HG03520 (cell line): ENCODE measurements at regions not wholly inside any gene's neighbourhood (a gene's known extent, or its start where the extent isn't known, plus 50 kb on each side); places are given as distances from the start of the nearest gene placed in this dataset.
"Not testable (repeated sequence)": the region's sequence is repeated elsewhere in the genome, so short reads cannot be mapped to it uniquely, and the experiment has no call there.

Source experiments
- ATAC-seq: cut with Tn5 transposase; IDR thresholded peaks from one replicate; pipeline ENCODE4 v1.9.1; 2021; ENCODE audit warnings: mild to moderate bottlenecking, moderate library complexity; ENCODE audit not compliant: unreplicated experiment

GRCh38 chr4:173718504-173718903 is 188.5 kb upstream of the HAND2 start:
- ATAC-seq: not testable (repeated sequence)

GRCh38 chr4:173717581-173717980 is 187.6 kb upstream of the HAND2 start:
- no peak for ATAC-seq

- ATAC-seq: no peak
Measured at GRCh38 chr4:173714456-173714855, 184.4 kb upstream of the HAND2 start.

DNA sequence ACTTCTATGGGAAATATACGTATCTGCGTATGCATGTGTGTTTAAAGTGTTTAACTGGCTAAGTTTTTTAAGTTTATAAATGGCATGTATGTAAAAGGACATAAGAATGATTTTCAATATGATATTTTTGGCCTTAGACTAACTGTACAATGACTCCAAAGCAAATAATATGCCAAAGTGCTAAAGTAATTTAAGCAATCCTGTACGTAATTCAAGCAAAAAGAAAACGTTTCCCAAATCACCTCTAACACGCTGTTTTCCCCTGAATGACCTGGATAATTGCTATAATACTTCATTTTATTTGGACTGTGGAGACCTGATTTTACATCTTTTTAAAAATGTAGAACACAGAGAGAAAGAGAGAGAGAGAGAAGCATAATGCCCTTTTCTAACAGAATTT is 183.0 kb upstream of the HAND2 start:
- ATAC-seq: no peak

DNA sequence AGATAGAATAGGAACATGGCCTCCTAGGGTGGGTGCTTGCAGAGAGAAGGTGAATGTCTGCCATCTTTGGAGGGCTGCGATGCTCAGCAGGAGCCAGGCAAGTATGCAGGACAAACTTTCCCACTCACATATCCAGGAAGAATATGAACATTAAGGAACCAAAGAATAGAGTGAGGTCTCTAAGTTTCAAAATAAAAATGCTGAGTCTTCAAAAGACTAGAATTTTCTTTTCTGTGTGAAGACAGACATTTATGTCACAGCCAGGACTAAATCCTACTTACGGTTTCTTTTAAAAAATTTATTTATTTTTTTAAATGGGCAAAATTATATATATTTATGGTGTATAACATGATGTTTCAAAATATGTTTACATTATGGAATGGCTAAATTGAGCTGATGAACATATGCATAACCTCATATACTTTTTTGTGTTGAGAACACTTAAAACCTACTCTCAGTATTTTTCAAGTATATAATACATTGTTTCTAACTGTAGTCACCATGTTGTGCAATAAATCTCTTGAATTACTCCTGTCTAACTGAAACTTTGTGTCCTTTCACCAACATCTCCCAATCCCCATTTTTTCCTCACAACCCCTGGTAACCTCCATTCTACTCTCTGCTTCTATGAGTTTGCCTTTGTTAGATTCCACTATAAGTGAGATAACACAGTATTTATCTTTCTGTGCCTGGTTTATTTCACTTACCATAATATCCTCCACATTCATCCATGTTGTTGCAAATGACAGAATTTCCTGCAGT is 177.8 kb upstream of the HAND2 start:
- no peak for ATAC-seq

GRCh38 chr4:173704201-173704600 is 174.2 kb upstream of the HAND2 start:
- no peak for ATAC-seq

DNA sequence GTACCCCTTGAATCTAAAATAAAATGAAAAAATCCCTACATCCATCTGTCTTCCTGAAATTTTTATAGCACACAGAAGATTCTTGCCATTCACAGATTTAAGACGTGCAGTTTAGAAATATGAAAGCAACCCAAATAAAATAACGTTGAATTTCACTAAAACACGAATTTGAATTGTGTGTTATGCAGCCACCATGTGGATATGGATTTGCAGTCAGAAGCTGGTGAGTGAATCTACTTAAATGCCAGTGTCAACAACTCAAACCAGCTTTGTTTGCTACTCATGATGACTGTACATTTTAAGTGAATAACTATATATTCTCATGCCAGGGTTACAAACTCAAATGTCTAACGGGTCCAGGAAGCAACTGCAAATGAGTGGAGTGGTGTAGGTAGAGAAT is 173.0 kb upstream of the HAND2 start:
- no peak for ATAC-seq

DNA sequence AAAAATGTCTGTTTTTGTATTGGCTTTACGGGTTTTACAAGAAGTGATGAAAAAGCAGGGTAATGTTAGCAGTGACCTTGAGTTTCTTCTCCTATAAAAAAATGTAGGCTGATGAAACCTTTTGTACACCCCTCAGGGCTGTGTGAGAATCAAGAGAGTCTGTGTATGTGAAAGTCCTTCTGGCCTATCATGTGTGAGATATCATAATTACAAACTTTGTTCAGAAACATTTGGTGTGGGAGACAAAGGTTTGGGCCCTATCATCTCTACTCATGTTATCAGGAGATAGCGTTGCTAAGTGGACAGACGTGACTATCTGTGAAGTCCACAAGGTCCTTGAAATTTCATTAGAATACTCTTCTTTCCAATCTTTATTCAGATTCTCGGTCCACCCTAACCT is 170.6 kb upstream of the HAND2 start:
- ATAC-seq: no peak

DNA sequence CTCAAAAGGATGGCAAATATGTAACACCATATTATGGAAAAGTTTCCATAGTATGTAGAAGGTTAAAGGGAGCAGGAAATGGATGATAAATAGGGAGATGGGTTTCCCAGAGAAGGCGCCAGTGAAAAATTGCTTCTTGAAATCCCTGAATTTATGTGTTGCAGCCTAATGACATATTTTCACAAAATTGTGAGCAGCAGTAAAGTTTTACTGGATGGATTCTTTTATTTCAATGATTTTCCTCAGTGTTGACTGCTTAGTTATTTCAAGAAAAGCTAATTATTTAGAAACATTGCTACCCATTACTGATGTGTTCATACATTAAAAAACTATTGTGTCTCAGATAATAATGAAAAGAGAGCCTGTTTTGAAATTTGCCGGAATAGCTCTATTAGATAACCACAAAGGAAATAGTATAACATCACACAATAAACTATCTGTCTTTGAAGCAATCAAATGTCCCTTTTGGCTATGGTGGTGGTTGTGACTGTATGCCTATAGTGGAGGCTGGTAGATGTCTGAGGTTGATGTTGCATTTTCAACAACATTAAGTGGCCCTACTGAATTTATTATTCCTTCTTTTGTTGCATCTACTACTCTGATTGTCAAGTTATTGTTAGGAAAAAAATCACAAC is 169.9 kb upstream of the HAND2 start:
- ATAC-seq: no peak

DNA sequence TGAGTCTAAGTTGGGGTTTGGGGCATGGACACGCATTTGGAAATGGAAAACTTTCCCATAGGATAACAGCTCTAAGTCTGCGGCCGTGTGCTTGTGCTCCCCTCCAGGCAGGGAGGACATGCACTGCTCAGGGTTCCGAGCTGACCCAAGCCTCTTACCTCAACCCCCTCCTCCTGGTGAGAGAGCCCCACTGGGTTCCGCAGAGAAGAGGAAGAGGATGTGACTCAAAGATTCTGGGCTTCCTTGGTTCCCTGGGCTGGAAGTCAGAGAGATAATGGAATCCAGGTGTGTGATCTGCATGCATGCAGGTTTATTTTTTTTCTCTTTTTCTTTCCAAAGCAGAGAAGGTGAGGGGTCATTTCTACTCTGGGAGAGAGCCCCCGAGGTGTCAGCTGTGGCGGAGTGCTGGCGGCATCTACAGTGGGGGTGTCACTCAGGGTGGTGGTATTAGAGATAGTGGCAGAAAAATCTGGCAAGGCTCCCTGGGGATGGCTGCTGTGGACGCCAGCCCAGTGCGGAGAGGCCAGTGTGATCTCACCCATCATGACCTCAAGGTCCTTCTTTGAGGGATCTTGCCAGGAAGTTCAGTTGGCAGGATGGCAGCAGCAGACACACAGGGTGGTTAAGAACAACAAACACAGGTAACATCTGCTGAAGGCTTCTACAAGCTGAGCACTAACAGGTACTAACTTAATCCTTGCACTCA is 168.7 kb upstream of the HAND2 start:
- no peak for ATAC-seq

GRCh38 chr4:173697840-173698239 is 167.8 kb upstream of the HAND2 start:
- no peak for ATAC-seq

DNA sequence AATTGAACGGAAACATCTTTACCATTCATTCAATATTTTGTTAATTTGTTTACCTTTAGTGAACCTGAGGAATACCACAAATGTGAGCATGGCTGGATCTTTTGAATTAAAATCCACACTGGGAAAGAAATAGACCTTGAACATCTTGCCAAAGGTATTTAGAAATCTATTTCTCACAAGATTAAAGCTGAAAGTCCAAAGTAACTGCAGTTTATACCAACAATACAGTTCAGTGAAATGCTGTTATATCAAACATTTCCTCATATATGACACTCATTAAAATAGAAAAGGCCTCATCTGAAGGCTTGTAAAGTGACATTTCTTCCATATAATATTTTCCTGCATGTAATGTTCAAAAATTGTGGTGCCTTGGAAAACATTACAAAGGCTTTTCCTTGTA is 166.5 kb upstream of the HAND2 start:
- ATAC-seq: no peak

- no peak for ATAC-seq
Measured at GRCh38 chr4:173696011-173696410, 166.0 kb upstream of the HAND2 start.

GRCh38 chr4:173685831-173686210 is 155.8 kb upstream of the HAND2 start:
- no peak for ATAC-seq

GRCh38 chr4:173685165-173685830 is 155.3 kb upstream of the HAND2 start:
- no peak for ATAC-seq

GRCh38 chr4:173684223-173684622 is 154.2 kb upstream of the HAND2 start:
- no peak for ATAC-seq

DNA sequence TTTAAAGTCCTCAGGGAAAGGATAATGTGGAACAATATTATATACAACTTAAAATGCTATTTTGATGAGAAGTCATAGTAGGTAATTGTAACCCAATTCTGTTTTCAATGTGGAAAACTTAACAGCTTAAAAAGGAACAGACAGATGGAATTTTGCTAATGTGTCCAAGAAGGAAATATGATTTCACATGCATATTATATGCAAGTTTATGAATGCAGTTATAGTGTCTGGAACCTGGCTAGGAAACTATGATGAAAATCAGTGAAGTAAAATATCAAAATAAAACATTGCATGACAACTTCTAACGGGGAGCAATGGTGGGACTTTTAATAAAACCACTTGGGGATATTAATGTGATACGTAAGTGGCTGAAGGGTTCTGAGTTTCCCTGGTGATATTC is 152.6 kb upstream of the HAND2 start:
- no peak for ATAC-seq

DNA sequence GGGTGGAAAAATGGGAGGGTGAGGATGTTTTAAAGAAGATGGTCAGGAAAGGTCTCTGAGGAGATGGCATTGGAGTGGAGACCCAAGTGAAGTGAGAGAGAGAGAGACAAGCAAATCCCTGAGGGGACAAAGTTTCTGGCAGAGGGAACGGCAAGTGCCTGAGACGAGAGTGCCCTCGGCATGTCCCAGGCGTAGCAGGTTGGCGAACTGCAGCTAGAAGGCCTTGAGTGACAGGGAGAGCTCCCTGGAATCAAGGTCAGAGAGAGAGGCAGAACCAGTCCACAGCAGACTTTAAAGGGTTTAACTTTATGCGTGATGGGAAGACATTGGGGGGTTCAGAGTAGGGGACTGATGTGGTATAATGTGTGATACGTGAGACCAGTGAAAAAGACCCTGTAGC is 150.2 kb upstream of the HAND2 start:
- no peak for ATAC-seq

DNA sequence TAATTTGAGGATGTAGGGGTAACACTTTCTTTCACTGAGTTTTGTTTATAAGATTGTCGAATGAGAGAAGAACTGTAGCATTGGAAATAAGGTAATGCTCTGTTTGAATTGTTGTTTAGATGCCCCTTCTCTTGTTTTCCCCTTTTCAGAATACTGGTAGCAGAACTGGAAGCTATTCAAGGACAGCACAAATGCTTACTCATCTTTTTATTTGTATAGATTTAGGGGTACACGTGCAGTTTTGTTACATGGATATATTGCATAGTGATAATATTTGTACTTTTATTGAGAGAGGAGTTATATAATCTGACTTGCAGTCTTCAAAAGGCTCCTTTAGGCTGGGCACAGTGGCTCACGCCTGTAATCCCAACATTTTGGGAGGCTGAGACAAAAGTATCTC is 145.4 kb upstream of the HAND2 start:
- ATAC-seq: no peak

GRCh38 chr4:173669460-173670179 is 139.6 kb upstream of the HAND2 start:
- ATAC-seq: no peak

DNA sequence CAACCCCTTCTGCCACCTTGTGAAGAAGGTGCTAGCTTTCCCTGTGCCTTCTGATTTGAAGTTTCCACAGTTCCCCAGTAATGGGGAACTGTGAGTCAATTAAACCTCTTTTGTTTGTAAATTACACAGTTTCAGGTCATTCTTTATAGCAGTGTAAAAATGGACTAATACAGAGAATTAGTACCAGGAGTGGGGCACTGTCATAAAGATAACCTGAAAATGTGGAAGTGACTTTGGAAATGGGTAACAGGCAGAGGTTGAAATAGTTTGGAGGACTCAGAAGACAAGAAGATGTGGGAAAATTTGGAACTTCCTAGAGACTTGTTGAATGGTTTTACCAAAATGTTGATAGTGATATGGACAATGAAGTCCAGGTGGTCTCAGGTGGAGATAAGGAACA is 131.0 kb upstream of the HAND2 start:
- no peak for ATAC-seq
